Keratinocyte (primary cell): ENCODE measurements at regions not wholly inside any gene's neighbourhood (a gene's known extent, or its start where the extent isn't known, plus 50 kb on each side); places are given as distances from the start of the nearest gene placed in this dataset.

Experiments used
- DNase-seq: peaks from one replicate; pipeline ENCODE4 v3.0.0-alpha.2; 2011; ENCODE audit warnings: low read depth, missing footprints, low spot score
- FAIRE-seq: peaks from 2 replicates; lab custom pipeline; 2011; peaks lifted over from hg19 to GRCh38; lab: Jason Lieb, UNC
- H2AFZ ChIP-seq: 2 replicates; pipeline ENCODE4 v1.6.0; 2012; ENCODE audit warnings: low read length, control low read depth, inconsistent platforms; ENCODE audit not compliant: control insufficient read depth
- H3K27ac ChIP-seq: 2 replicates; pipeline ENCODE4 v1.5.1; 2011; ENCODE audit warnings: low read length; ENCODE audit not compliant: control insufficient read depth, insufficient read depth
- H3K27me3 ChIP-seq: 3 replicates; pipeline ENCODE4 v1.6.0; 2011; ENCODE audit warnings: low read length; ENCODE audit not compliant: control insufficient read depth, insufficient read depth; ENCODE audit errors: extremely low read depth
- H3K36me3 ChIP-seq, 2 experiments: 2 replicates in 1 of 2; 3 replicates in 1 of 2; pipeline ENCODE4 v1.5.1; 2011; ENCODE audit warnings: low read length in 2 of 2, mild to moderate bottlenecking in 1 of 2; ENCODE audit not compliant: control insufficient read depth in 2 of 2, insufficient read depth in 2 of 2; ENCODE audit errors: extremely low read depth in 1 of 2
- H3K4me1 ChIP-seq: 3 replicates; pipeline ENCODE4 v1.5.1; 2011; ENCODE audit warnings: low read length; ENCODE audit not compliant: control insufficient read depth, insufficient read depth; ENCODE audit errors: extremely low read depth
- H3K4me2 ChIP-seq: 3 replicates; pipeline ENCODE4 v1.6.0; 2011; ENCODE audit warnings: low read depth, low read length; ENCODE audit not compliant: control insufficient read depth, insufficient read depth; ENCODE audit errors: extremely low read depth
- H3K4me3 ChIP-seq, 3 experiments: fragments of 200-600 bp in 1 of 3; sonication (generic) in 1 of 3; 2 replicates in 2 of 3; 3 replicates in 1 of 3; pipeline ENCODE4 v1.5.1; 2011 to 2016; ENCODE audit warnings: low read length in 3 of 3, mild to moderate bottlenecking in 3 of 3, control low read depth in 2 of 3, inconsistent platforms in 1 of 3, low read depth in 1 of 3, mixed read lengths in 1 of 3, mixed run types in 1 of 3, moderate library complexity in 1 of 3; ENCODE audit not compliant: control insufficient read depth in 2 of 3, insufficient read depth in 2 of 3; ENCODE audit errors: extremely low read depth in 1 of 3
- H3K79me2 ChIP-seq: 2 replicates; pipeline ENCODE4 v1.6.0; 2012; ENCODE audit warnings: low read length; ENCODE audit not compliant: control insufficient read depth, insufficient read depth
- H3K9ac ChIP-seq: 3 replicates; pipeline ENCODE4 v1.6.0; 2011; ENCODE audit warnings: low read length; ENCODE audit not compliant: control insufficient read depth, insufficient read depth; ENCODE audit errors: extremely low read depth
- H3K9me1 ChIP-seq: 3 replicates; pipeline ENCODE4 v1.6.0; 2011; ENCODE audit warnings: low read length; ENCODE audit not compliant: control insufficient read depth, insufficient read depth; ENCODE audit errors: extremely low read depth
- H3K9me3 ChIP-seq: 2 replicates; pipeline ENCODE4 v1.5.1; 2012; ENCODE audit warnings: low read depth, low read length; ENCODE audit not compliant: control insufficient read depth
- H4K20me1 ChIP-seq: 3 replicates; pipeline ENCODE4 v1.6.0; 2011; ENCODE audit warnings: low read length; ENCODE audit not compliant: control insufficient read depth, insufficient read depth; ENCODE audit errors: extremely low read depth
- CTCF ChIP-seq, 3 experiments: IDR thresholded peaks in 1 of 3; conservative IDR thresholded peaks in 1 of 3; optimal IDR thresholded peaks in 1 of 3; 2 replicates in 2 of 3; 3 replicates in 1 of 3; pipeline versions ENCODE3 to v1.5.1; 2011; ENCODE audit warnings: low read length in 3 of 3, mild to moderate bottlenecking in 3 of 3, moderate library complexity in 2 of 3, control low read depth in 1 of 3, inconsistent platforms in 1 of 3; ENCODE audit not compliant: insufficient read depth in 2 of 3; ENCODE audit errors: extremely low read depth in 1 of 3
- EZH2 ChIP-seq: IDR thresholded peaks from one replicate; pipeline ENCODE4 v1.6.1; 2012; ENCODE audit warnings: inconsistent platforms, mild to moderate bottlenecking, low read length, moderate library complexity
- dilution Hi-C: fragments of 300-500 bp; cut with MboI; formaldehyde crosslinking; loops from one replicate; pipeline ENCODE4 v1.7.0; 2020; ENCODE audit warnings: low sequenced_read_pairs; ENCODE audit not compliant: extremely low pct_ligation_motif_present

- no peak overlapping the region for H3K9ac ChIP-seq
- H3K4me2 ChIP-seq, result no peak overlapping the region
- H3K4me3 ChIP-seq, result no peak overlapping the region
- no peaks in the 10 kb centered on the region for H3K79me2 ChIP-seq
- TF ChIP-seq EZH2 (no peak), CTCF (optimal IDR thresholded peaks at IDR 0.05 in 1 of 3, IDR thresholded peaks at IDR 0.05 in 1 of 3, conservative IDR thresholded peaks at IDR 0.05 in 1 of 3; ENCODE audit: extremely low read depth in 1 of 3, insufficient read depth in 2 of 3, low read length in 3 of 3) (no peak)
- no peak for FAIRE-seq
- no peaks in the 10 kb centered on the region for H3K36me3 ChIP-seq
- H3K9me3 ChIP-seq, result no peaks in the 10 kb centered on the region
- no peaks in the 10 kb centered on the region for H3K9me1 ChIP-seq
- H3K27me3 ChIP-seq, result no peaks in the 10 kb centered on the region
- no peak overlapping the region for H2AFZ ChIP-seq
- no peaks in the 10 kb centered on the region for H3K4me1 ChIP-seq
- no peak overlapping the region for H3K27ac ChIP-seq
- no peak for DNase-seq
- no peaks in the 10 kb centered on the region for H4K20me1 ChIP-seq
- dilution Hi-C loops, result no loop called here
Measured at GRCh38 chr7:35313575-35313974, 59.7 kb upstream of the TBX20 start.
